ENCODE measurements at regions not wholly inside any gene's neighbourhood (a gene's known extent, or its start where the extent isn't known, plus 50 kb on each side); places are given as distances from the start of the nearest gene placed in this dataset.

- TF ChIP-seq ASH2L (IDR thresholded peaks at IDR 0.05; ENCODE audit: borderline replicate concordance, low read depth) (no peak), REST (IDR thresholded peaks at IDR 0.05; ENCODE audit: low read depth, low read length) (no peak), SRF (IDR thresholded peaks at IDR 0.05; ENCODE audit: low read depth in 2 of 2, low read length in 2 of 2) (no peak), ZNF24 (IDR thresholded peaks at IDR 0.05) (no peak), TCF3 (IDR thresholded peaks at IDR 0.05; ENCODE audit: borderline replicate concordance, insufficient read depth, low read depth, low read length) (no peak), POLR2A (IDR thresholded peaks at IDR 0.05; ENCODE audit: low read depth, low read length) (no peak), CEBPZ (IDR thresholded peaks at IDR 0.05; ENCODE audit: low read depth, low read length) (no peak), POLR2AphosphoS5 (IDR thresholded peaks at IDR 0.05; ENCODE audit: low read length) (no peak), CBX3 (IDR thresholded peaks at IDR 0.05; ENCODE audit: borderline replicate concordance, low read depth) (no peak), CTCF (IDR thresholded peaks at IDR 0.05 in 2 of 3, conservative IDR thresholded peaks at IDR 0.05 in 1 of 3; ENCODE audit: control insufficient read depth in 2 of 3, extremely low read depth in 1 of 3, insufficient read depth in 1 of 3, low read depth in 3 of 3, low read length in 3 of 3) (no peak), GABPA (IDR thresholded peaks at IDR 0.05; ENCODE audit: low read depth) (no peak), SMAD1 (IDR thresholded peaks at IDR 0.05; ENCODE audit: low read depth, partially characterized antibody) (no peak)
Observed at GRCh38 chr15:93823971-93824913, 407.1 kb upstream of the MCTP2 start.

All from GM12878 (cell line).